HEK293 (cell line): ENCODE measurements at regions not wholly inside any gene's neighbourhood (a gene's known extent, or its start where the extent isn't known, plus 50 kb on each side); places are given as distances from the start of the nearest gene placed in this dataset.

Experiments used
- ATF2 ChIP-seq: fragments of 450-650 bp; formaldehyde crosslinking; IDR thresholded peaks from 2 replicates; pipeline ENCODE4 v1.5.1; 2016; ENCODE audit warnings: missing biosample characterization, missing genetic modification characterization, low read depth
- CTCF ChIP-seq: fragments of 450-650 bp; formaldehyde crosslinking; IDR thresholded peaks from 2 replicates; pipeline ENCODE4 v1.5.1; 2016; ENCODE audit warnings: missing biosample characterization, missing genetic modification characterization
- ZNF266 ChIP-seq: fragments of 450-650 bp; formaldehyde crosslinking; IDR thresholded peaks from 2 replicates; pipeline ENCODE4 v1.5.1; 2016; ENCODE audit warnings: missing biosample characterization, missing genetic modification characterization, low read depth
- ZXDB ChIP-seq: fragments of 450-650 bp; formaldehyde crosslinking; IDR thresholded peaks from 2 replicates; pipeline ENCODE4 v1.5.1; 2016; ENCODE audit warnings: missing biosample characterization, missing genetic modification characterization

DNA sequence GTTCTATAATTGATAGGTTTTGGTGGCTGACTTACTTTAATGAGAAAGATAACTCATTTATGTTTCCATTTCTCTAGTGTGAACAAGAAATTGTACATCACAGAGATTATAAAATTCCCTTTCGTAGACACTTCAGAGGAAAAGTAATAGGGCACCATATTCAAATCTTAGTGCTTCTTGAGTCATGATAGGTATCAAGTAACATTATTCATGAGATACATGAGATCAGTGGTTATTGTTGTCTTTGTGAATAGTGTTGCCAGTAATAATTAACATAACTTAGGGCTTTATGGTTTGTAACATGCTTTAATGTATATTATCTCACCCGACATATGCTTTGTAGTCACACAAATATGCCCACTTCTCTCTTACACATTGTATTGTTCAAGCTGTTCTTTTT, 73.7 kb upstream of the IL15 start:
- TF ChIP-seq CTCF (tag by site-specific recombination) (no peak), ZNF266 (tag by site-specific recombination) (no peak), ATF2 (no peak), ZXDB (no peak)
